ENCODE measurements at regions not wholly inside any gene's neighbourhood (a gene's known extent, or its start where the extent isn't known, plus 50 kb on each side); places are given as distances from the start of the nearest gene placed in this dataset.
"Not testable (repeated sequence)": the region's sequence is repeated elsewhere in the genome, so short reads cannot be mapped to it uniquely, and the experiment has no call there.

DNA sequence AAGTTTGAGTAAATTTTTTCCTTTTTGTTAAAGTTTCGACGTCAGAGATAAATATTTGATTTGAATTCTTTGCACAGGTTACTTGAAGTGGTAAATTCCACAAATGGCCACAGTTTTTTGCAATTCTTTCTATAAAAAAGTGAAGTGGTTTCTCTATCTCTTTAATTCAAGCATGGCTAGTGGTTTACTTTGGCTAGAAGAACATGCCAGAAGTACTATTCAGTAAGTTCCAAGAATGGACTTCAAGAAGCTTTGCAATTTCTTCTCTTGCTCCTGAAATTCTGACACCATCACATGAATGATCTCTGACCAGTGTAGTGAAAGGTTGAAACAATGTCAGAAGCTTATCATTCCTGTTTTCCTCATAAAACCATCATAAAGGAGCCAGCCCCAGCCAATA lies 55.7 kb upstream of the RNPC3 start:
- no peak for DNase-seq

DNA sequence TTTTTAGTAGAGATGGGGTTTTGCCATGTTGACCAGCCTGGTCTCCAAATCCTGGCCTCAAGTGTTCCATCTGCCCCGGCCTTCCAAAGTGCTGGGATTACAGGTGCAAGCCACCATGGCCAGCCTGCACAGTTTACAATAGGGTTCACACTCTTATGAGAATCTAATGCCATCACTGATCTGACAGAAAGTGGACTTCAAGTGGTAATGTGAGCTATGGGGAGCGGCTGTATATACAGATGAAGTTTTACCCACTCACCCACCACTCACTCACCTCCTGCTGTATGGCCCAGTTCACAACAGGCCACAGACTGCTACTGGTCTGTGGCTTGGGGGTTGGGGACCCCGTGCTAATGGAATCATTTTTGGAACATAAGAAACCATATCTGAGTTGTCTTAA lies 58.4 kb upstream of the RNPC3 start:
- DNase-seq = no peak

DNA sequence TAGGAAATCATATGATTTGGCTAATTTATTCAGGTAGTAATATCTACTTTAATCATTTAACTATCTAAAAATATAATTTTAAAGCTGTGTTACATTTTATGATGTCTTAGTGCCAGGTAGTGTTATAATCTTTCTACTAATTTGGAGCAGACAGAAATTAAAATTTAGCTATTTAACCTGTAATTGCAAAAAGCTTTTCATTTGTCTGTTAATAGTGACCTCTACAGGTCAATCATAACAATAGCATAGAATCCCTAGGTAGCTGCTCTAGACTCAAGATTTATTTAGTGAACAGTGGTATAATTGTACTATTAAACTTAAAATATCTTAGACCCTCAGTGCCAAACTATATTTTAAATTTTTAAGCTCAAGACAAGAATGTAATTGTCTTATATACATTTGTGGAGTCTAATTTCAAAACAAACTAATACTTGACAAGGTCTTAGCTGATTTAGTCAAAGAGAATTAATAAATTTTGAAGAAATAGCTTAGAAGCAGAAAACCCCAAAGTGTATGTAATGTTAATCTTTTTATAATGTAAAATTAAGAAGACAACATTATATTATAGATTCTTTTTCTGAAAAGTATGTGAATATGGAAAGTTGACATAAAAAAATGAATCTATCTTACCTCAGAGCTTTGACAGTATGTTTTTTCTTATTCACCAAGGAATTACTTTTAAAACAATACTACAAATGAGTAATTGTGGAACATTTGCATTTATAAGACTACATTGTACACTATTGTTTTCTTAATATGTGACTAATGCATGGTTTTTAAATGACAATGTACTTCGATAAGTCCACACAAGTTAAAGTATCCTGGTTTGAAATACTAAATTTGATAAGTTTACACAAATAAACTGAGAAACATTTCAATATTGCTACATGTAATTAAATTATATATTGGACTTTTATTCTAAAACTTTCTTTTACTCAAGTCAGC lies 64.1 kb upstream of the RNPC3 start:
- peak; percentile 9 for DNase-seq

DNA sequence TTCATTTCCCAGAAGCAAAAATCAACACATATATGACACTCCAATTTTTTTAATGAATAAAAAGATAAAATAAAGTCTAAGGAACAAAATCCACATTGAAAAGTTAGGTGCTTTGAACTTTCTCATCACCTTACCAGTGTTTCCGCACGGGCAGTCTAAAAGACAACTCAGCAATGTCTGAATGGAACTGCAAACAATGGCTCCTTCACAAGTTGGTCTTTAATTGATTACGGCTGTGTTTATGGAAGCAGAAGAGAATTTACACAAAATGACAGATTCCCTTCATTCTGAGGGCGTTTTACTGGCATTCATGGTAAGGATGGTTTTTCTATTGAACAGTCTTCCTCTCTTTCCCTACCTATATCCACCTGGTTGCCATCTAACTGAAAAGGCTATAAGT lies 65.0 kb upstream of the RNPC3 start:
- no peak for DNase-seq

DNA sequence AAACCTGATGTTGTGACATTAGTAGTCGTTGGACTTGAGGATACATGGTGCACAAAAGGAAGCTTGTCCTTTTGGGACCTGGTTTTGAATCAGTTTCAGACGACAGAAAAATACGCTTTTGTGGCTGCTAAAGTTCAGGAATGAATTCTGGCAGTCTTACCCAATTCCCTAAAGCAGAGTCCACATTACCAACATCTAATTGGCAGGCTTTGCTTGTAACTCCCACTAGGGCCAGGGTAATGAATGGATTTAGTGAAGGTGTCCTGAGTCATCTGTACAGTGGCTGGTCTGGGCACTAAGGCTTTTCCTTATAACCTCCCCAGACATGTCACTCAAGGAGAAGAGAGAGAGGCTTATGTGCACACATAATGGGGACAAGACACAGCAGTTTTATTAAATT lies 66.2 kb upstream of the RNPC3 start:
- no peak for DNase-seq

DNA sequence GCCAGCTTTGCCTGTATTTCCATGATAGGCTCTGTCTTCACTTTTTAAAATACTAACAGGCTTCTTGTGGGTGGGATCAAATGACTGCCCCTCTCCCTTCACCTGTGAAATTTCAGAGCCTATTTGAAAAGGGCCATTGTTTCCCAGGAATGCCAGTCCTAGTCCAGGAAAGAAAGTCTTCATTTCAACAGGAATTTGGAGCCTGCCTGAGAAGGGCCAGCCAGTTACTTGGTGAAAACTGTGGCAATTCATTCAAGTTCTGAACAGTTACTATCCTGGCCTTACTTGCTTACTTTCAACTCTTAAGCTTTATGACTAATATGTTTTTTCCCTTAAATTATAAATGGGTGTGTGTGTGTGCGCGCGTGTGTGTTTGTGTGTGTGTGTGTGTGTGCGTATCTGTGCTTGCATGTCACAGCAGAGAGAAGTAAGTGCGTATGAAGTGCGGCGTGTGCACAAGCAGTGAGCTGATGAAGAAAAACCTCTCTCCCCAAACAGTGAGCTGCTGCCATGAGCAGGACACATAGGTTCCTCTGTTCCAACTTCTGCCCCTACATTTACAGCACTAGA lies 67.5 kb upstream of the RNPC3 start:
- DNase-seq = no peak

DNA sequence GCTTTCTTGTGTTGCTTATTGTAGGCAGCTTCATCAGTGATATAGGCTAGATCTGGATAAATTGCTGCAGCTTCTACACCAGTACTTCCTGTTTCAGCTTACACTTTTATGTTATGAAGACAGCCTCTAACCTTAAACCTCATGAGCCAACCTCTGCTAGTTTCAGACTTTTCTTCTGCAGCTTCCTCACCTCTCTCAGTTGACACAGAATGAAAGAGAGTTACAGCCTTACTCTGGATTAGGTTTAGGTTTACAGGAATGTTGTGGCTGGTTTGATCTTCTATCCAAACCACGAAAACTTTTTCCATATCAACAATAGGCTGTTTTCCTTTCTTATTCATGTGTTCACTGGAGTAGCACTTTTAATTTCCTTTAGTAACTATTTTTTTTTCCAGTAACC lies 76.9 kb upstream of the RNPC3 start:
- peak; percentile 22 for DNase-seq

DNA sequence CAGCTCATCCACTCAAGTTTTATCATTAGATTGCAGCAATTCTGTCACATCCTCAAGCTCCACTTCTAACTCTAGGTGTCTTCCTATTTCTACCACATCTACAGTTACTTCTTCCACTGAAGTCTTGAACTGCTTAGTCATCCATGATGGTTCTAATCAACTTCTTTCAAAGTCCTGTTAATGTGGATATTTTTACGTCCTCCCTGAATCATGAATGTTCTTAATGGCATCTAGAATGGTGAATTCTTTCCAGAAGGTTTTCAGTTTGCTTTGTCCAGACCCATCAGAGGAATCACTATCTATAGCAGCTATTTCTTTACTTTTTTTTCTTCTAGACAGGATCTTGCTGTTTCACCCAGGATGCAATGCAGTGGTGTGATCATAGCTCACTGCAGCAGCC lies 78.0 kb upstream of the RNPC3 start:
- DNase-seq = no peak

DNA sequence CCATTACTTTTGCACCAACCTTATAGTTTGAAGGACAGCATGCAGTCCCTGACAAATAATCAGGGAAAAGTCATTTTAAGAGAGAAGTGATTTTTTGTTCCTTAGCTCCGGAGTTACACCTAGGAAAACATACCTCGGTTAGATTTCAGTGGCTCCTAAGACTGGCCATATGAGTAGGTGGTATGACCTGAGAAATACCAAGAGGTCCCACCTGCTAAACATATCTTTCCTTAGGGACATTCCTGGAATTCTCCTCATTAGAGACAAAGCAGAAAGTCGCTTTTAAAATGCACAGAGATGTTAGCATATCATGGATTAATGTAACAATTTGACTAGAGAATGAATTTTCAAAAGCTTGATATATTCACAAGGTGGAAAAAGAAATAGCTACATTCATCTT lies 84.2 kb upstream of the RNPC3 start:
- no peak for DNase-seq

DNA sequence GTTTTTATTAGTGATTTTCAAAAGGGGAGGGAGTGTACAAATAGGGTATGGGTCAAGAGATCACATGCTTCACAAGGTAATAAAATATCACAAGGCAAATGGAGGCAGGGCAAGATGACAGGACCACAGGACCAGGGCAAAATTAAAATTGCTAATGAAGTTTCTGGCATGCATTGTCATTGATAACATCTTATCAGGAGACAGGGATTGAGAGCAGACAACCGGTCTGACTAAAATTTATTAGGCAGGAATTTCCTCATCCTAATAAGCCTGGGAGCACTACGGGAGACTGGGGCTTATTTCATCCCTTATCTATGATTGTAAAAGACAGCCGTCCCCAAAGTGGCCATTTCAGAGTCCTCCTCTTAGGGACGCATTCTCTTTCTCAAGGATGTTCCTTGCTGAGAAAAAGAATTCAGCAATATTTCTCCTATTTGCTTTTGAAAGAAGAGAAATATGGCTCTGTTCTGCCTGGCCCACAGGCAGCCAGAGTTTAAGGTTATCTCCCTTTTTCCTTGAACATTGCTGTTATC lies 88.9 kb upstream of the RNPC3 start:
- DNase-seq = not testable (repeated sequence)

DNA sequence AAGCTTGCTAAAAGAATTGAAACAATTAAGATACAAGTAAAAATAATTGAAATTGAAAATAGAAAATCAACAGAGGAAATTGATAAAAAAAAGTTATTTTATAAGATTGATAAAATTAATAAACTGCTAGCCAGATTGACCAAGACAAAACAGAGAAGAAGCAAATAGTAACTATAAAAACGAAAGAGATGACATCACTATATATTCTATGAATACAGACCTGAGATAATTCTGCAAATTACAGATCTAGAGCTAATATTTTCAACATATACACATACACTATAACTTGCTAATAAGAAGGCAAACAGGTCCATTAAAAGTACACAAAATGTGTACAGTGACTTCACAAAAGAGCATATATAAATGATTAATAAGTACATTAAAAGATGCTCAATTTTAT lies 90.1 kb upstream of the RNPC3 start:
- DNase-seq = no peak

DNA sequence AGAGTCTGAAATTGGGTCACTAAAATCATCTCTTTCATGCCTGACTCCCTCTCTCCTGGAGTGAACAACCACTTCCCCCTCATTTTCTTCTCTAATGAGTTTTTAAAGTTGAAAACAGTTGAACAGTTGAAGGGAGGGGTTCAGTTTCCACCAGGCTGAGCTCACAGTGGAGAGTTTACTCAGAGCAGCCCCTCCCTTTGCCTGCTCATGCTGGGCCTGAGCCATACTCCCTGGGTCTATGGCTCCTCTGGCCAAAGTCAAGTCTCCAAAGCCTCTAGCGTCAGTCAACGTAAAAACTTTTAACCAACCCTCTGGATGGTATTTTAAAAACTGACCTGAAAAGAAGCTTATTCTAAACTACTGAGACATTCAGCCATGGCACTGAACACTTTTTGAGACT lies 100.8 kb upstream of the RNPC3 start:
- DNase-seq = no peak

DNA sequence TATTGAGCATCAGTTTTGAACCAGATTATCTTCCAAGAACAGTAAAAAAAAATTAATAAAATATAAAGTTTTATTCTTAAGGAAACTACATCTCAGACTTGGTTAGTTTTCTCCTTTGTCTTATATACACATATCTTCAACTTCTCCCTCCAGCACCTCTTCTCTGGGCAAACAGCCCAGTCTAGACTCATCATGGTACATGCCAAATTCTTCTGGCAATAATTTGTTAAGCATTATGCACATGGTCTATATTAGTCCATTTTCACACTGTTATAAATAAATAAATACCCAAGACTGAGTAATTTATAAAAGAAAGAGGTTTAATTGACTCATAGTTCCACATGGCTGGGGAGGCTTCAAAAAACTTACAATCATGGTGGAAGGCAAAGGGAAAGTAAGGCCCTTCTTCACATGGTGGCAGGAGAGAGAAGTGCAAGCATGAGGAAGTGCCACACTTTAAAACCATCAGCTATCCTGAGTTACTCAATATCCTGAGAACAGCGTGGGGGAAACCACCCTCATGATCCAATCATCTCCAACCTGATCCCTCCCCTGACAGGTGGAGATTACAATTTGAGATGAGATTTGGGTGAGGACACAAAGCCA lies 108.7 kb upstream of the RNPC3 start:
- no peak for DNase-seq

DNA sequence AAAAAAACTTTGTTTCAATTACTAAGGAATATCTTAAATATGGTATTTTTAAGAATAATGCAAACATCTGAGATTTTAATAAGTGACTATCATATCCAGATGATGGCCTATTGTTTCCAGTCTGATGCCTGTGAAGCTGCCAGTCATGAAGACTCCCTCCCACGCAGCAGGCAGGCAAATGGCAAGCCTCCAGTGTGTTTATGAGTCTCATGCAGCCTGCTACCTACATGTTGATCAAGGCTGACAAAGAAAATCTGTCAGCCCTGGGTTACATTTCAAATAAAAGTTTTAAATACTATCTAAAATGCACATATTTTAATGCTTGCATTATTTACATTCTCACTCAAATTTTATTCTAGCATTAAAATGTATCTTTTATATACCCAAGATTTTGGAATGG lies 137.6 kb upstream of the RNPC3 start:
- no peak for DNase-seq

DNA sequence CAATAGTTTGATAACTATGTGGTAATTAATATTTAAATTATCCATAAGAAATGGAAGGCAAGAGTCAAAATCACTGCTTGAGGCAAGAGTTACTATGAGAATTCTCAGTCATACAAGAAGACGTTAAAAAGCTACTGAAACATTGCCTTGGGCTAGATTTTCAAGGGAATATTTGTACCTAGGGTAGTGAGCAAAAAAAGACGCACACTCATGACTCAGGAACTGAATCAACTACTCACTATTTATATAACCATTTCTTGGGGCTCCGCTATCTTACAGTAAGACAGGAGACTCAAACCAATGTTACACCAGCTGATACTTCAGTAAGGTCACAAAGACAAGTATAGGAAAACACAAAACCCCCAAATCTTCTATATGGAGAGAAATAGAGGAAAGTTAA lies 151.5 kb upstream of the RNPC3 start:
- no peak for DNase-seq

DNA sequence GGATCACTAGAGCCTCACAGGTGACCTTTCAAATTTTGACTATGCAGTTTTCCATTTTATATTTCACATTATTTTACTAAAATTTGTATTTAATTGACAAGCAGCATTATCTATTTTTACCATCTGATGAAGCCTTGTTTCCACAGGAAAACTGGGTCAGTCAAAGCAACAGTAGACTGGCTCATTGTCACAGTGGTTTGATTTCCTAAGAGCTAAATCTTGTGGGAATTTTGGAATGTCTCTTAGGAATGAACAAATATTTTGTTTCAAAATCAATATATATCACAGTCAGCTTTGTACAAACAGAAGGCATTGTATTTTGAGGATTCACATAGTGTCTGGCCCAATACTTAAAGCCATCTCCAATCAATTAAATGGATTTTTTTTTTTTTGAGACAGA lies 152.6 kb upstream of the RNPC3 start:
- no peak for DNase-seq

DNA sequence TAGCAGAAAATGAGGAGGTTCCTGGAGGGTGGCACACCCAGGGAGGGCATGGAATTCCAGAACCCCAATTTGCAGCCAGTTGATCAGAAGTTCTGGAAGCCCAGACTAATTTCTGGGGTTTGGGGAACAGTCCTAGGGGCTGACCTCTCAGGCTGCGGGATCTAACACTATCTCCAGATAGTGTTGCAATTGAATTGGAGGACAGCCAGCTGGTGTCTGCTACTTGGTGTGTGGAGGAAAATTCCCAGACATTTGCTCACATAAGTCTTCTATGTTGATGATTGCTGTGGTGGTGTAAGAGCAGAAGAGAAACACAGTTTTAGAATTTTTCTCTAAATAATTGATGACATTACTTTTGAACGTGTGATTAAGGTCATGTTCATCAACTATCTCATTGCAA lies 154.3 kb upstream of the RNPC3 start:
- DNase-seq = no peak

DNA sequence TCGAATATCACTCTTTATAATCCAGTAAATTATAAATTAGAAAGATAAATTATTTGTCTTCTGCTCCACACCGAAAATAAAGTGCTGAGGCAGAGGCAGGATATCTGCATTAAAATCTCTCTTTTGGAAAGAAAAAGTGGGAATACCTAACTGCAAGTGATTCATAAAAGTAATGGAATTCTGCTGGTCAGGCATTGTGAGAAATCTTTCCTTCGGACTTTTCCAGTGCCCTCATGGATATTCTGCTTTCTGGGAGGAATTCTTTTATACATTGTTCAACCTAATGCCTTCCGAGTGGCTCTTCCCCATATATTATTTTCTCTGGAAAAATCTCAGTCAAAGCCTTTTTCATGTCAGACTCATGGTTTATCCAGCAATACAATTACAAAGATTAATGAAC lies 158.3 kb upstream of the RNPC3 start:
- DNase-seq = no peak

DNA sequence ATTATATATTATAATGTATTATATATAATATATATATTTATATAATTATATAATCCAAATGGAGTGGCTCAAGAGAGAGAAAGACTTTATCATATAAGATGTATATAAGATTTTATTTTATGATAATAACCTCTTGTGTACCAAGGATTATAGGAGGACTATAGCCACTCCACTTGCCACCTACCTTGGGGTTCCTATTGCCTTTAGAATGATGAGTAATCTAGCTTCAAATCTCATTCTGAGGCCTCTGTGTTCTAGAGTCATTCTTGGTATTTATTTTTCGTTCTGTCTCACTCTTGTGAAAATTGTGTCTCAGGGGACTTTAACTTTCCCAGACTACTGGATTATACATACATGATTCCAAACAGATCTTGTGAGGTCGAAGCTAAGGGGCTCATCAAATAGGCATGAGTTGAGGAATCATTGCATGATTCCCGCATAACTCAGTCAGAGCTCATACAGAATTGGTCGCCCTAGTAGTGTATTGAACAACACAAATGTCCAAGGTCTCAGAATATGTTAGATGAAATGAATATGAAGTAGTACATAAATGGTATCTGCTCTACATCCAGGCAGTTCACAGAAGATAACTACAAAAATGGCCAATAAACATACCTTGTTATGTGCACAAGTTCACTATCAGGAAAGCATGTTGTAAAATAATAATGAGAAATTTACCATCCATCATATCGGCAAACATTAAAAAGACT lies 159.5 kb upstream of the RNPC3 start:
- no peak for DNase-seq

DNA sequence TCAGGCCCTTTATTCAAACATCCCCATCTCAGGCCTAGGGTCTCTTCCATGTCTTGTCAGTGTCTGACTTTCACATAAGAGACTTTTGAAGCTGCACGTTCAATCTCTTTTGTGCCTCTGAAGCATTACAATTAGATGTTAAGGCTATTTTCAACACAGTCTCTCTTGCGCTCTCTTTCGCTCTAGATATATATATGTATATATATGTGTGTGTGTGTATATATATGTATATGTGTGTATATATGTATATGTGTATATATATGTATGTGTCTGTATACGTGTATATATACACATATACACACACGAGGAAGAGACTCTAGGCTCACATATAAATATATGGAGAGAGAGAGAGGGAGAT lies 162.5 kb upstream of the RNPC3 start:
- DNase-seq = no peak

DNA sequence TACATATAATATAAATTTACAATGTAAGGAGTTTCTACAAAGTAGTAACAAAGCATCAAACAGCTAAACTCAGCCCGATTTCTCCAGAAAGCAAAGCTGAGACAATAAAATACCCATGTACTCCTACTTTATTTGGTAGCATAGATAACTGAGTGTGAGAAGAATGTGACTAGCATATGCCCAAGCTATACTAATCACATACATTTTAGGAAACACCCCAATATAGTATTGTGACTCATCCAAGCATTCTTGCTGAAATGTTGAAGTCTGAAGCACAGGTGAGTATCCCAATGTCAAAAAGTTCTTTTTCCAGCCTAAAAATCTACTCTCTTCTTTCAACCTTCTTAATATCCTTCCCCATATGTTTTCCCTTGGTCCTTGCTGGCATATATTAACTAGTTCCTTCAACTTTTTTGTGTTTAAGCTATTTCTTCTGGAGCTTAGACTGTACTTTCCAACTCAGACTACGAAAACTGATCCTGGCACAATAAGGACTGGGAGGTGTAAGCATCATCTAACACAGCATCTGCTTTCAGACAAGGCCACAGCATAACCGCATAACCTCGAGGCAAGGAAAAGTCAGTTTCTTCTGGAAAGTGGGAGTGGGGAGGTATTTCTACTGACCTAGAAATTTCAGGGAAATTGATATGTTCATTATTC lies 163.0 kb upstream of the RNPC3 start:
- DNase-seq = no peak

DNA sequence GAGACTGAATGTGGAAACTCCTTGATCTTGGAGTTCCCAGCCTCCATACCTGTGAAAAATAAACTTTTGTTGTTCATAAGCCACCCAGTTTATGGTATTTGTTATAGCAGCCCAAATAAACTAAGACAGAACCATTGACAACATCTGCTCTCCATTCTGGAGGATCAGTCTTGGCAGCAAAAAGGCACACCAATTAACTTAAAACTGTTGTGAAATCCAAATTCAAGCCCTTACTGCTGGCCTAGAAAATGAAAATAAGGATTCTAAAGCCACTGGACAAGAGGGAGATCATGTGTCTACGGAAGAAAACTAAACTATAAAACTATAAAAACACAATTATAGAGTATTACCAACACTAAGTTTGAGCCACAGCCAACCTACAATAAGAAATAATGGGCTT lies 172.1 kb upstream of the RNPC3 start:
- no peak for DNase-seq

DNA sequence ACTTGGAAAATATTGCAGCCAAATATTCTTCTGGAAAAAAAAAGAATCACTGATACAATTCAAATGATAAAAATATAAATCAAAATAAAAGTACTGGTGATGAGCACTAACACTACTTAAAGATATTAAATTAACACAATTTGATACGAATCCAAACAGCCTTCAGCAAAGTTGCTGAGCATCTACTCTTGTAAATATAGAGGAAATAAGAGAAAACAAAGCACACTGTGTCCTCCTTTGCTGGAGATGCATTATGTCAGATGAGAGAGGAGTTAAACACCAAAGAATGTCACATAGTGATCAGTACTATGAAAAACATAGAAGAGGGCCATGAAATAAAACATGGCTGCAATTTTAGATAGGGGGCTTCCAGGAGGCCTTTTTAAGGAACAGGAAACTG lies 177.4 kb upstream of the RNPC3 start:
- DNase-seq = no peak
